ENCODE measurements at regions not wholly inside any gene's neighbourhood (a gene's known extent, or its start where the extent isn't known, plus 50 kb on each side); places are given as distances from the start of the nearest gene placed in this dataset.

- no peak for TF ChIP-seq SMAD1 (IDR thresholded peaks at IDR 0.05; ENCODE audit: low read depth, low read length, partially characterized antibody)
Measured at GRCh38 chr13:48873081-48873480, 102.6 kb upstream of the FNDC3A start (continued).

- no TSS peak for BruUV-seq (replicated peaks)
- H3K4me3 ChIP-seq: no peak overlapping the region
- intact Hi-C loops (cut with micrococcal nuclease): no loop called here
- H4K20me1 ChIP-seq (replicated peaks; ENCODE audit: control insufficient read depth, insufficient read depth, low read length): no peaks in the 10 kb centered on the region
- ATAC-seq (no peak), FAIRE-seq (no peak), DNase-seq (ENCODE audit: extremely low read depth in 1 of 4, low spot score in 3 of 4) (no peak)
- no peaks in the 10 kb centered on the region for H3K4me1 ChIP-seq (replicated peaks in 1 of 2; ENCODE audit: control insufficient read depth in 2 of 2, insufficient read depth in 2 of 2, low read length in 2 of 2)
- in situ Hi-C loops (cut with MboI): no loop called here
- no peak overlapping the region for H3K27ac ChIP-seq (ENCODE audit: extremely low read depth, low read depth, low read length)
- H3K79me2 ChIP-seq (ENCODE audit: control insufficient read depth, insufficient read depth, low read length): no peaks in the 10 kb centered on the region
- H2AFZ ChIP-seq (ENCODE audit: low read depth, low read length): no peak overlapping the region
- no peak overlapping the region for H3K9ac ChIP-seq (ENCODE audit: insufficient read depth in 1 of 2, low read depth in 2 of 2, low read length in 2 of 2)
- 0% methylated on average over 2 of the region's 2 CpGs for WGBS (ENCODE audit: insufficient coverage, low coverage, missing lambda C conversion rate)
- no peaks in the 10 kb centered on the region for H3K36me3 ChIP-seq (ENCODE audit: control insufficient read depth, insufficient read depth, low read length)
- no peaks in the 10 kb centered on the region for H3K9me3 ChIP-seq (replicated peaks; ENCODE audit: control insufficient read depth, insufficient read depth, low read depth, low read length)
- ChIA-PET POLR2A (no interaction called here), CTCF (ENCODE audit: low intra/inter-chr PET ratio) (interaction anchor here (0.6 kb wide), 1 partner anchor 9 kb away, joined by 3 read pairs; no protein-coding TSS in a partner anchor)
- H3K9me1 ChIP-seq (ENCODE audit: control insufficient read depth, insufficient read depth, low read length): no peaks in the 10 kb centered on the region
- TF ChIP-seq TEAD4 (IDR thresholded peaks at IDR 0.05; ENCODE audit: low read length): no peak
- TF ChIP-seq TEAD4 (CRISPR knock-in tag; IDR thresholded peaks at IDR 0.05; ENCODE audit: borderline replicate concordance): no peak
- H3K27me3 ChIP-seq (ENCODE audit: control insufficient read depth in 2 of 2, insufficient read depth in 2 of 2, low read length in 2 of 2): no peaks in the 10 kb centered on the region
- H3K4me2 ChIP-seq (ENCODE audit: insufficient read depth, low read length): no peak overlapping the region
Measured at GRCh38 chr13:48873587-48873986, 102.1 kb upstream of the FNDC3A start.

- no peak overlapping the region for H3K4me2 ChIP-seq (ENCODE audit: insufficient read depth, low read length)
- TF ChIP-seq KHSRP (IDR thresholded peaks at IDR 0.05) (no peak), EZH2 (IDR thresholded peaks at IDR 0.05; ENCODE audit: borderline replicate concordance, low read depth, low read length) (no peak), HCFC1 (IDR thresholded peaks at IDR 0.05; ENCODE audit: low read depth, low read length) (no peak), SMAD1 (IDR thresholded peaks at IDR 0.05; ENCODE audit: low read depth, low read length, partially characterized antibody) (no peak), XRCC4 (IDR thresholded peaks at IDR 0.05; ENCODE audit: extremely low read depth, insufficient read depth, insufficient read length) (no peak), STAT5A (IDR thresholded peaks at IDR 0.05; ENCODE audit: borderline replicate concordance, low read length) (no peak), HDAC8 (tag; IDR thresholded peaks at IDR 0.05) (no peak)
- TF ChIP-seq, protein P1, sequence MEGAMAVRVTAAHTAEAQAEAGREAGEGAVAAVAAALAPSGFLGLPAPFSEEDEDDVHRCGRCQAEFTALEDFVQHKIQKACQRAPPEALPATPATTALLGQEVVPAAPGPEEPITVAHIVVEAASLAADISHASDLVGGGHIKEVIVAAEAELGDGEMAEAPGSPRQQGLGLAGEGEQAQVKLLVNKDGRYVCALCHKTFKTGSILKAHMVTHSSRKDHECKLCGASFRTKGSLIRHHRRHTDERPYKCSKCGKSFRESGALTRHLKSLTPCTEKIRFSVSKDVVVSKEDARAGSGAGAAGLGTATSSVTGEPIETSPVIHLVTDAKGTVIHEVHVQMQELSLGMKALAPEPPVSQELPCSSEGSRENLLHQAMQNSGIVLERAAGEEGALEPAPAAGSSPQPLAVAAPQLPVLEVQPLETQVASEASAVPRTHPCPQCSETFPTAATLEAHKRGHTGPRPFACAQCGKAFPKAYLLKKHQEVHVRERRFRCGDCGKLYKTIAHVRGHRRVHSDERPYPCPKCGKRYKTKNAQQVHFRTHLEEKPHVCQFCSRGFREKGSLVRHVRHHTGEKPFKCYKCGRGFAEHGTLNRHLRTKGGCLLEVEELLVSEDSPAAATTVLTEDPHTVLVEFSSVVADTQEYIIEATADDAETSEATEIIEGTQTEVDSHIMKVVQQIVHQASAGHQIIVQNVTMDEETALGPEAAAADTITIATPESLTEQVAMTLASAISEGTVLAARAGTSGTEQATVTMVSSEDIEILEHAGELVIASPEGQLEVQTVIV (CRISPR knock-in tag; IDR thresholded peaks at IDR 0.05; ENCODE audit: borderline replicate concordance): no peak
- ATAC-seq (no peak), FAIRE-seq (no peak), DNase-seq (ENCODE audit: extremely low read depth in 1 of 4, low spot score in 3 of 4) (no peak)
- no peak overlapping the region for H3K9ac ChIP-seq (ENCODE audit: insufficient read depth in 1 of 2, low read depth in 2 of 2, low read length in 2 of 2)
- H3K27me3 ChIP-seq (ENCODE audit: control insufficient read depth in 2 of 2, insufficient read depth in 2 of 2, low read length in 2 of 2): no peaks in the 10 kb centered on the region
- BruUV-seq (replicated peaks): no TSS peak
- no peaks in the 10 kb centered on the region for H3K9me1 ChIP-seq (ENCODE audit: control insufficient read depth, insufficient read depth, low read length)
- intact Hi-C loops (cut with micrococcal nuclease): no loop called here
- in situ Hi-C loops (cut with MboI): no loop called here
- ChIA-PET CTCF (ENCODE audit: low intra/inter-chr PET ratio) (interaction anchor here (0.6 kb wide), 1 partner anchor 9 kb away, joined by 3 read pairs; no protein-coding TSS in a partner anchor), POLR2A (no interaction called here)
- H4K20me1 ChIP-seq (replicated peaks; ENCODE audit: control insufficient read depth, insufficient read depth, low read length): no peaks in the 10 kb centered on the region
- no peak overlapping the region for H3K27ac ChIP-seq (ENCODE audit: extremely low read depth, low read depth, low read length)
- no peaks in the 10 kb centered on the region for H3K36me3 ChIP-seq (ENCODE audit: control insufficient read depth, insufficient read depth, low read length)
- WGBS (ENCODE audit: insufficient coverage, low coverage, missing lambda C conversion rate): 0% methylated on average over 2 of the region's 3 CpGs
- H3K79me2 ChIP-seq (ENCODE audit: control insufficient read depth, insufficient read depth, low read length): no peaks in the 10 kb centered on the region
- no peaks in the 10 kb centered on the region for H3K4me1 ChIP-seq (replicated peaks in 1 of 2; ENCODE audit: control insufficient read depth in 2 of 2, insufficient read depth in 2 of 2, low read length in 2 of 2)
- no peak overlapping the region for H2AFZ ChIP-seq (ENCODE audit: low read depth, low read length)
- H3K4me3 ChIP-seq: no peak overlapping the region
- H3K9me3 ChIP-seq (replicated peaks; ENCODE audit: control insufficient read depth, insufficient read depth, low read depth, low read length): no peaks in the 10 kb centered on the region
Measured at GRCh38 chr13:48874165-48874564, 101.5 kb upstream of the FNDC3A start.

Data from K562 (cell line).